Activated CD4-positive, alpha-beta T cell treated with anti-CD3 and anti-CD28 coated beads for 36 hours (primary cell): ENCODE measurements at regions not wholly inside any gene's neighbourhood (a gene's known extent, or its start where the extent isn't known, plus 50 kb on each side); places are given as distances from the start of the nearest gene placed in this dataset.
"Not testable (repeated sequence)": the region's sequence is repeated elsewhere in the genome, so short reads cannot be mapped to it uniquely, and the experiment has no call there.

Experiments
- ATAC-seq: fragments of 200-7000 bp; cut with Tn5 transposase; one replicate; pipeline ENCODE4 v1.10.0; 2021; ENCODE audit warnings: mild to moderate bottlenecking, moderate library complexity
- CTCF ChIA-PET: fragments of 350-600 bp; sonication (Branson Sonifier 250); formaldehyde crosslinking; loops from one replicate; lab custom pipeline; 2021; ENCODE audit warnings: antibody characterized with exemption; lab: Charles Lee
- POLR2A ChIA-PET: fragments of 350-600 bp; sonication (Branson Sonifier 250); formaldehyde crosslinking; loops from one replicate; lab custom pipeline; 2021; ENCODE audit warnings: antibody characterized with exemption, inconsistent platforms; lab: Charles Lee
- DNase-seq: peaks from one replicate; pipeline ENCODE4 v3.0.0-alpha.2; 2020
- H3K27ac Mint-ChIP-seq: one replicate; pipeline ENCODE4 v1.8.0; 2021; ENCODE audit warnings: mixed read lengths
- H3K27me3 Mint-ChIP-seq: one replicate; pipeline ENCODE4 v1.8.0; 2021; ENCODE audit warnings: mixed read lengths
- H3K36me3 Mint-ChIP-seq: one replicate; pipeline ENCODE4 v1.8.0; 2021; ENCODE audit warnings: low read depth, mixed read lengths
- H3K4me1 Mint-ChIP-seq: one replicate; pipeline ENCODE4 v1.8.0; 2021; ENCODE audit warnings: mixed read lengths
- H3K4me3 Mint-ChIP-seq: one replicate; pipeline ENCODE4 v1.8.0; 2021; ENCODE audit warnings: mild to moderate bottlenecking, moderate library complexity, mixed read lengths
- H3K9me3 Mint-ChIP-seq: one replicate; pipeline ENCODE4 v1.8.0; 2021; ENCODE audit warnings: low read depth, mixed read lengths
- intact Hi-C, 2 experiments: fragments of 100-400 bp; cut with DNase I in 1 of 2; cut with micrococcal nuclease in 1 of 2; formaldehyde crosslinking; loops; one replicate each; pipeline versions ENCODE4 v1.14.2 to v1.15.1; 2022 to 2024; cut with DNase I, micrococcal nuclease

DNA sequence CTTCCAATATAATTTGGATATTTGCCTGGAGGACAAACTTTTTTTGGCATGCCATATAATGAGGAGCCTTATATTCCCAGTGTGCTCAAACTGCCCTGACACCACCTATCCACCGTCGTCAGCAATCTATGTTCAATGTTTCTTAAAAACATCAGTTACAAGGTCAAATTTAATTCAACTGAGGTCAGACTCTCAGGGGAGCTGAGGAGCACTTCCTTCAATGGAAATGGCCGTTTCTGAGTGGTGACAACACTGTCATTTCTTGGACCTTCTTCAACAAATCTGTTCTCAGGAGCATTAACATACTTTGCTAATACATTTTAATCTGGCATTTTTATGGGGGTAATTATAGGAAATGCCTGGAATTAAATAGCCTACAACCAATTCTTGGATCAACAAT is 90.8 kb upstream of the FBXO28 start:
- CTCF ChIA-PET, H3K4me1 Mint-ChIP-seq, H3K27ac Mint-ChIP-seq, intact Hi-C loops, H3K9me3 Mint-ChIP-seq, H3K27me3 Mint-ChIP-seq, H3K36me3 Mint-ChIP-seq, POLR2A ChIA-PET, ATAC-seq, H3K4me3 Mint-ChIP-seq, DNase-seq: not testable (repeated sequence)

DNA sequence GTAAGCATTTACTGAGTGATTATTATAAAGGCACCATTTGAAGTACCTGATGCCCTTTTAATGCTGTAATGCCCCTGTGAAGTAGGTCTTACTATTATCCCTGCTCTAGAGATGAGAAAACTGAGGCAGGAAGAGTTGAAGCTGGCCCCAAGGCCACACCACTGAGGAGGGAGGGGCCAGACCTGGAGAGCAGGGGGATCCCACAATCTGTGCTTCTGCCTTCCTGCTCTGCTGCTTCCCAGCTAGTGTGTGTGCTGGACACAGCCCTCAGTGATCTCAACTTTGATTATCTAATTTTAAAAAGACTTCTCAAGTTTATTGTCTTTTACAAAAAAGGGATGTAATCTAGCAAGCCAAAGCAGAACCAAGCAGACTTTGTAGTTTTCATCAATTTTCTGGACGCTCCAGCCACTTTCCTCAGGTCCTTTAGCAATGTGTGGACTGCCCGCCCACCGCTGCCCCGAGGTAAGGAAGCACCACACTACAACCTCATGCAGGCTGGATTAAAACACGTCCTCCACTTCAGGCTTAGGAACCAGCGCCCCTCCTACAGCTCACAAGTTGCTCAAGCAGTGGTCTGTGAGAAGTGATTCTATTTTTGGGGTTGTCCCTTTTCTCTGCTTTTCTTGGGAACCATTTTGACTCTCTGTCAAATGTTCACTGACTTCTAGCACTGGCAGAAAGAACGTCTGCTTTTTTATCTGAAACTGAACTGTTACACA is 91.5 kb upstream of the FBXO28 start:
- H3K36me3 Mint-ChIP-seq, POLR2A ChIA-PET, H3K4me3 Mint-ChIP-seq, DNase-seq, H3K27me3 Mint-ChIP-seq, H3K9me3 Mint-ChIP-seq, H3K4me1 Mint-ChIP-seq, H3K27ac Mint-ChIP-seq, intact Hi-C loops, CTCF ChIA-PET, ATAC-seq: not testable (repeated sequence)

DNA sequence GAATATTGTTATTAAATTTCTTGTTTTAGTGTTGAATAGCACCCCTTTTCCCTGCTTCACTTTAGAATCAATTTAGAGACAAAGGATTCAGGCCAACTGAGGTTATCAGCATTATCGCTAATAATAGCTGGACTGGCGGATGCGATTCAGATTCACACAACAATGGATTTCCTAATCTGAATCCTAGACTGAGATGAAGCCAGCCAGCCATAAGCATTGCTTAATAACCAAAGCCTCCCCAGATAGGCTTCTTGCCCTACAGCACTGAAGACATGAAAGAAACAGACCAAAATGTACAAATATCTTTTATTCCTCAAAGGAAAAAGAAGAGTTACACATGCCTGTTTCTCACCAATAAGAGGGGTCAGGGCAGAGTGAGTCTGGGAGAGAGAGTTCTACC is 94.0 kb upstream of the FBXO28 start:
- H3K4me3 Mint-ChIP-seq, ATAC-seq, CTCF ChIA-PET, H3K9me3 Mint-ChIP-seq, H3K36me3 Mint-ChIP-seq, DNase-seq, H3K4me1 Mint-ChIP-seq, H3K27ac Mint-ChIP-seq, H3K27me3 Mint-ChIP-seq, POLR2A ChIA-PET, intact Hi-C loops: not testable (repeated sequence)

DNA sequence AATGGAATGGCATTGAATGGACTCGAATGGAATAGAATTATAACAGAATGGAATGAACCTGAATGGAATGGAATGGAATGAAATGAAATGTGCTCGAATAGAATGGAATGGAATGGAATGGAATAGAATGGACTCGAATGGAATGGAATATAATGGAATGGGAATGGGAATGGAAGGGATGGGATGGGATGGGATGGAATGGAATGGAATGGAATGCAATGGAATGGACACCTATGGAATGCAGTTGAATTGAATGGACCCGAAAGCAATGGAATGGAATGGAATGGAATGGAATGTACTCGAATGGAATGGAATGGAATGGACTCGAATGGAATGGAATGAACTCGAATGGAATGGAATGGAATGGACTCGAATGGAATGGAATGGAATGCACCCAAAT is 98.1 kb upstream of the FBXO28 start:
- H3K9me3 Mint-ChIP-seq, H3K4me3 Mint-ChIP-seq, H3K27ac Mint-ChIP-seq, H3K36me3 Mint-ChIP-seq, H3K27me3 Mint-ChIP-seq, POLR2A ChIA-PET, H3K4me1 Mint-ChIP-seq, CTCF ChIA-PET, DNase-seq, intact Hi-C loops, ATAC-seq: not testable (repeated sequence)

DNA sequence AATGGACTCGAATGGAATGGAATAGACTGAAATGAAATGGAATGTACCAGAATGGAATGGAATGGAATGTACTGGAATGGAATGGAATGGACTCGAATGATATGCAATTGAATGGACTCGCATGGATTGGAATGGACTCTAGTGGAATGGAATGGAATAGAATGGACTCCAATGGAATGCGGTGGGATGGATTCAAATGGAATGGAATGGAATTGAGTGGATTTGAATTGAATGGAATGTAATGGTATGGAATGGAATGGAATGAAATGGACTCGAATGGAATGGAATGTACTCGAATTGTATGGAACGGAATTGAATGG is 99.6 kb upstream of the FBXO28 start:
- ChIA-PET CTCF (no interaction called here), POLR2A (no interaction called here)
- DNase-seq (no peak), ATAC-seq (no peak)
- no peak overlapping the region for H3K27ac Mint-ChIP-seq
- H3K36me3 Mint-ChIP-seq: peaks cover 3% of the 10 kb centered on the region
- H3K9me3 Mint-ChIP-seq: peaks cover 3% of the 10 kb centered on the region
- H3K27me3 Mint-ChIP-seq: no peaks in the 10 kb centered on the region
- intact Hi-C loops: no loop called here
- H3K4me1 Mint-ChIP-seq: no peaks in the 10 kb centered on the region
- H3K4me3 Mint-ChIP-seq: no peak overlapping the region

DNA sequence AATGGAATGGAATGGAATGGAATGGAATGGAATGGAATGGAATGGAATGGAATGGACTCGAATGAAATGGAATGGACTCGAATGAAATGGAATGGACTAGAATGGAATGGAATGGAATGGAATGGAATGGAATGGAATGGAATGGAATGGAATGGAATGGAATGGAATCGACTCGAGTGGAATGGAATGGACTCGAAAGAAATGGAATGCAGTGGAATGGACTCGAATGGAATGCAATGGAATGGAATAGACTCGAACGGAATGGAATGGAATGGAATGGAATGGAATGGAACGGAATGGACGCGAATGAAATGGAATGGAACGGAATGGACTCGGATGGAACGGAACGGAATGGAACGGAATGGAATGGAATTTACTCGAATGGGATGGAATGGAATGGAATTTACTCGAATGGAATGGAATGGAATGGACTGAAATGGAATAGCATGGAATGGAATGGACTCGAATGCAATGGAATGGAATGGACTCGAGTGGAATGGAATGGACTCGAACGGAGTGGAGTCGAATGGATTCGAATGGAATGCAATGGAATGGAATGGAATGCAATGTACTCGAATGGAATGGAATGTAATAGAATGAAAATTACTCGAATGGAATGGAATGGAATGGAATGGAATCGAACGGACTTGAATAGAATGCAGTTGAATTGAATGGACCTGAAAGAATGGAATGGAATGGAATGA is 100.1 kb upstream of the FBXO28 start:
- DNase-seq, H3K4me3 Mint-ChIP-seq, H3K27ac Mint-ChIP-seq, H3K9me3 Mint-ChIP-seq, H3K4me1 Mint-ChIP-seq, H3K27me3 Mint-ChIP-seq, H3K36me3 Mint-ChIP-seq, CTCF ChIA-PET, POLR2A ChIA-PET, ATAC-seq, intact Hi-C loops: not testable (repeated sequence)

DNA sequence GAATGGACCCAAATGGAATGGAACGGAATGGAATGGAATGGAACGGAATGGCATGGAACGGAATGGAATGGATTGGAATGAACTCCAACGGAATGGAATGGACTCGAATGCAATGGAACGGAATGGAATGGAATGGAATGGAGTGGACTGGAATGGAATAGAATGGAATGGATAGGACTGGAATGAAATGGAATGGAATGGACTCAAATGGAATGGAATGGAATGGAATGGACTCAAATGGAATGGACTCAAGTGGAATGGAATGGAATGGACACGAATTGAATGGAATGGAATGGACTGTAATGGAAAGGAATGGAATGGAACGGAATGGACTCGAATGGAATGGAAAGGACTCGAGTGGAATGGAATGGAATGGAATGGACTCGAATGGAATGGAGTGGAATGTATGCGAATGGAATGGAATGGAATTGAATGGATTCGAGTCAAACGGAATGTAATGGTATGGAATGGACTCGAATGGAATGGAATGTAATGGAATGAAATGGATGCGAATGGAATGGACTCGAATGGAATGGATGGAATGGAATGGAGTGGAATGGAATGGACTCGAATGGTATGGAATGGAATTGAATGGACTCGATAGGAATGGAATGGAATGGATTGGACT is 101.0 kb upstream of the FBXO28 start:
- CTCF ChIA-PET, POLR2A ChIA-PET, H3K27ac Mint-ChIP-seq, H3K9me3 Mint-ChIP-seq, H3K4me3 Mint-ChIP-seq, ATAC-seq, H3K4me1 Mint-ChIP-seq, intact Hi-C loops, DNase-seq, H3K27me3 Mint-ChIP-seq: not testable (repeated sequence)
- peaks cover 11% of the 10 kb centered on the region for H3K36me3 Mint-ChIP-seq

DNA sequence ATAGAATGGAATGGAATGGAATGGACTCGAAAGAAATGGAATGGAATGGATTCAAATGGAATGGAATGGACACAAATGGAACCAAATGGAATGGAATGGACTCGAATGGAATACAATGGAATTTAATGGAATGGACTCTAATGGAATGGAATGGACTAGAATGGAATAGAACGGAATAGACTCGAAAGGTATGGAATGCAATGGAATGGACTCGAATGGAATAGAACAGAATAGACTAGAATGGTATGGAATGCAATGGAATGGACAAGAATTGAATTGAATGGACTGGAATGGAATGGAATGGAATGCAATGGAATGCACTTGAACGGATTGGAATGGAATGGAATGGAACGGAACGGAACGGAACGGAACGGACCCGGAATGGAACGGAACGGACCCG is 101.7 kb upstream of the FBXO28 start:
- DNase-seq, H3K27ac Mint-ChIP-seq, H3K4me3 Mint-ChIP-seq, POLR2A ChIA-PET, H3K27me3 Mint-ChIP-seq, H3K4me1 Mint-ChIP-seq, H3K9me3 Mint-ChIP-seq, ATAC-seq, intact Hi-C loops, CTCF ChIA-PET: not testable (repeated sequence)
- peaks cover 16% of the 10 kb centered on the region for H3K36me3 Mint-ChIP-seq

DNA sequence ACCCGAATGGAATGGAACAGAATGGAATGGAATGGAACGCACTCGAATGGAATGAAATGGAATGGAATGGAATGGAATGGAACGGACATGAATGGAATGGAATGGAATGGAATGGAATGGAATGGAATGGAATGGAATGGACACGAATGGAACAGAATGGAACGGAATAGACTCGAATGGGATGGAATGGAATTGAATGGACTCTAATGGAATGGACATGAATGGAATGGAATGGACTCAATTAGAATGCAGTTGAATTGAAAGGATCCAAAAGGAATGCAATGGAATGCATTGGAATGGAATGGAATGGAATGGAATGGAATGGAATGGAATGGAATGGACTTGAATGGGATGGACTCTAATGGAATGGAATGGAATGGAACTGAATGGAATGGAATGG is 102.2 kb upstream of the FBXO28 start:
- POLR2A ChIA-PET, CTCF ChIA-PET, H3K9me3 Mint-ChIP-seq, H3K27me3 Mint-ChIP-seq, intact Hi-C loops, DNase-seq, H3K4me1 Mint-ChIP-seq, ATAC-seq, H3K4me3 Mint-ChIP-seq, H3K27ac Mint-ChIP-seq: not testable (repeated sequence)
- peaks cover 17% of the 10 kb centered on the region for H3K36me3 Mint-ChIP-seq

DNA sequence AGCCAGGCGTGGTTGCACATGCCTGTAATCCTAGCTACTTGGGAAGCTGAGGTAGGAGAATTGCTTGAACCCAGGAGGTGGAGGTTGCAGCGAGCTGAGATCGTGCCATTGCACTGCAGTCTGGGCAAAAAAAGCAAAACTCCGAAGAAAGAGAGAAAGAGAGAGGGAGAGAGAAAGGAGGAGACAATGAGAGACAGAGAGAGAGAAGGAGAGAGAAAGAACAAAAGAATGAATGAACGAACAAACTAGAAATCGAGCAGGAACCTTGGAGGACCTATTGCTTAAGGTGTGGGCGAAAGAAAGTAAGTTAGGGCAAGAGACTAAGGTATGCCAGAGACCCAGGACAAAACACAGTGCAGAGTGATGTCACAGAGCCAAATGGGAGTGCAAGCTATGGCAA is 102.8 kb upstream of the FBXO28 start:
- H3K36me3 Mint-ChIP-seq: peaks cover 18% of the 10 kb centered on the region
- H3K4me1 Mint-ChIP-seq, H3K27me3 Mint-ChIP-seq, POLR2A ChIA-PET, intact Hi-C loops, H3K4me3 Mint-ChIP-seq, H3K27ac Mint-ChIP-seq, DNase-seq, CTCF ChIA-PET, H3K9me3 Mint-ChIP-seq, ATAC-seq: not testable (repeated sequence)

DNA sequence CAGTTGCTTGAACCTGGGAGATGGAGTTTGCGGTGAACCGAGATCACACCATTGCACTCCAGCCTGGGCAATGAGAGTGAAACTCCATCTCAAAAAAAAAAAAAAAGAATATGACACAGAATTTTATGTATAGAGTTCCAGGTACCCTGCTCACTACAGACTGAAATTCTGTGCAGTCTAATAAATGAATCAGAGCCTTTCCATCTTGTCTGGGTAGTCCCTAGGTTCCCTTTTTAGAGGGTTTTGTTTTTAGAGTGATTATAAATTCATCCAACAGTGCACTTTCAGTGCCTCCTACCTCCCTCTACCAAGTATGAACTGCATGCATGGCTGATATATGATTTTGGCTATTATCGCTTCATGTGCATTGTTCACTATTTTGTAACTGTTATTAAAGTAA is 107.9 kb upstream of the FBXO28 start:
- intact Hi-C loops, H3K27ac Mint-ChIP-seq, H3K4me3 Mint-ChIP-seq, DNase-seq, CTCF ChIA-PET, H3K9me3 Mint-ChIP-seq, H3K27me3 Mint-ChIP-seq, H3K4me1 Mint-ChIP-seq, POLR2A ChIA-PET, ATAC-seq: not testable (repeated sequence)
- peaks cover 29% of the 10 kb centered on the region for H3K36me3 Mint-ChIP-seq
